Stimulated activated memory B cell treated with anti-CD40 and anti-IgM and Interleukin-4, amounts not matched to agents 10 μg/mL and 1 μg/mL and 100 μg/mL, for 72 hours (primary cell): ENCODE measurements at regions not wholly inside any gene's neighbourhood (a gene's known extent, or its start where the extent isn't known, plus 50 kb on each side); places are given as distances from the start of the nearest gene placed in this dataset.

Source experiments
- ATAC-seq: fragments of 150-1000 bp; cut with Tn5 transposase; 2 replicates; pipeline ENCODE4 v1.10.0; 2021
- H3K27ac Mint-ChIP-seq: one replicate; pipeline ENCODE4 v1.8.0; 2022; ENCODE audit warnings: mild to moderate bottlenecking, mixed read lengths
- H3K27me3 Mint-ChIP-seq: one replicate; pipeline ENCODE4 v1.8.0; 2022; ENCODE audit warnings: mixed read lengths
- H3K36me3 Mint-ChIP-seq: one replicate; pipeline ENCODE4 v1.8.0; 2022; ENCODE audit warnings: mixed read lengths
- H3K4me1 Mint-ChIP-seq: one replicate; pipeline ENCODE4 v1.8.0; 2022; ENCODE audit warnings: mixed read lengths
- H3K4me3 Mint-ChIP-seq: one replicate; pipeline ENCODE4 v1.8.0; 2022; ENCODE audit warnings: mild to moderate bottlenecking, moderate library complexity, mixed read lengths
- H3K9me3 Mint-ChIP-seq: one replicate; pipeline ENCODE4 v1.8.0; 2022; ENCODE audit warnings: mixed read lengths

DNA sequence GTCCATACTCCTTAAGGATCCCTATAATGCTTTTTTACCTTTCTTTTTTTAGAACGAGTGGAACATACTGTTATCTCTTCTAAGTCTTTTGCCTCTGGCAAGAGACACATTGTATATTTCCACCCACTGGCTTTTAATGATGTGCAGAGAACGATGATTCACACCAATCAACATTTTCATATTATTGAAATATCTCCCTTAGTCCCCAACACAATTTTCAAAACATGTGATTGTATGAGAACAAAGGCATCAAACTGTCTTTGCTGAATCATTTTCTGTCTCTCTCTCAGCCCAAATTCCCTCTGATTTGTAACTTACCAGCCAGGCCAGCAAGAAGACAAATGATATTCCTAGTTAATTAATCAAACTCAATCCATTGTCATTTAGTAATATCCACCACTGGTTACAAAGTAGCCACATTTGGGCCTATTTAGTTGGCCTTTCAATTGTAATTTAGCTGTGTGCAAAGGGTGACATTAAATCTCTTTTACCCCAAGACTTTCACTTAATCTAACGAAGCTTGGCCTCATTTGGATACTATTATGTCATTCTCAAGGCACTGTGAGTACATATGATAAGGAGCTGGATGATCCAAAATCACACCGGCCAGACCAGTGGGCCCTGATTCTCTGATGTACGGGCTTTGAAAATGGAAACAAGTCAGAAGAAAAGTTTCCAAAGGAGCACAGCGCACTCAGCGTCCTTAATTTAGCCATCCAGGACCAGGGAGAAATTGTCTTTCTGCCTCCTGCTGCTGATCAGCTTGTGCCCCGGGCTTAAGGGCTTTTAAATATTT, 185.1 kb downstream of the SCG2 start:
- H3K9me3 Mint-ChIP-seq, result no peaks in the 10 kb centered on the region
- no peak overlapping the region for H3K27ac Mint-ChIP-seq
- no peaks in the 10 kb centered on the region for H3K36me3 Mint-ChIP-seq
- no peak overlapping the region for H3K4me3 Mint-ChIP-seq
- H3K27me3 Mint-ChIP-seq, result no peaks in the 10 kb centered on the region
- no peaks in the 10 kb centered on the region for H3K4me1 Mint-ChIP-seq
- no peak for ATAC-seq

DNA sequence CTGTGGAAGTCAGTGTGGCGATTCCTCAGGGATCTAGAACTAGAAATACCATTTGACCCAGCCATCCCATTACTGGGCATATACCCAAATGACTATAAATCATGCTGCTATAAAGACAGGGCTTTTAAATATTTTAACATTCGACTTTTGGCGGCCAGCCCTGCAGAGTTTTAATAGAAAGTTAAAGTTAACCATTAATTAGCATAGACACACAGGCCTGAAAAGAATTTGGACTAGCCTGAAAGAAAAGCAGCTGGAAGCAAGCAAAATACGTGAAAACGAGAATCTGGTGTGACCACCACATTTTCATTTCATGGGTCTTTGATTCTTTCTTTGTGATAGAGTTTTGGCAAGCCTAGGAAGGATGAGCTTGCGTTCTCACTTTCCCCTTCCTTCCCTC, 184.0 kb downstream of the SCG2 start:
- Mint-ChIP-seq H3K27ac (no peak overlapping the region), H3K36me3 (no peaks in the 10 kb centered on the region), H3K4me1 (no peaks in the 10 kb centered on the region), H3K4me3 (no peak overlapping the region), H3K9me3 (no peaks in the 10 kb centered on the region), H3K27me3 (no peaks in the 10 kb centered on the region)
- no peak for ATAC-seq

DNA sequence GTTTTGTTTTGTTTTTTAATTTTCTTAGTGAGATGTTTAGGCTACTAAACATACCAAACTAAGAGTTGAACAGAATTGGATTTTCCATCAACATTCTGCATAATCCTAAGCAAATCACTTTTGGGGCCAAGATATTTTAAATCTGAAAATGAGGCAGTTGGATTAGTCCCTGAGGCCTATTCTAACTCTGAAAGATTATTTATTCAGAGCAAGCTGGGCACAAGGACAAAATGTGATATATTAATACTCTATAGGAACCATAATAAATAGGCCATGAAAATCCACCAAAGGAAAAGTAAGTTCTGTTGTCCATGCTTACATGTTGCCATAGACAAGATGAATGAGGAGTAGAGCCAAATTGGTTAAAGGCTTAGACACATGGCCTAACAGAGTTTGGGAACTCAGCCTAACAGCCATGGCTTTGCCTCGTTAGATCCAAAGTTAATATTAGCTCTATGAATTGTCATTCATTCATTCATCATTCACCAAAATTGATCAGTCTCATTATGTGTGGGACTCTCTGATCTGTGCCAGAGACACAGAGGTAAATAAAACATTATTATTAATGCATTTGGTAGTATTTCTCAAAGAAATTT, 183.5 kb downstream of the SCG2 start:
- Mint-ChIP-seq H3K4me3 (no peak overlapping the region), H3K27ac (no peak overlapping the region), H3K27me3 (no peaks in the 10 kb centered on the region), H3K4me1 (no peaks in the 10 kb centered on the region), H3K9me3 (no peaks in the 10 kb centered on the region), H3K36me3 (no peaks in the 10 kb centered on the region)
- ATAC-seq, result no peak

GRCh38 chr2:223420048-223420447, 182.1 kb downstream of the SCG2 start:
- H3K27ac Mint-ChIP-seq, result no peak overlapping the region

DNA sequence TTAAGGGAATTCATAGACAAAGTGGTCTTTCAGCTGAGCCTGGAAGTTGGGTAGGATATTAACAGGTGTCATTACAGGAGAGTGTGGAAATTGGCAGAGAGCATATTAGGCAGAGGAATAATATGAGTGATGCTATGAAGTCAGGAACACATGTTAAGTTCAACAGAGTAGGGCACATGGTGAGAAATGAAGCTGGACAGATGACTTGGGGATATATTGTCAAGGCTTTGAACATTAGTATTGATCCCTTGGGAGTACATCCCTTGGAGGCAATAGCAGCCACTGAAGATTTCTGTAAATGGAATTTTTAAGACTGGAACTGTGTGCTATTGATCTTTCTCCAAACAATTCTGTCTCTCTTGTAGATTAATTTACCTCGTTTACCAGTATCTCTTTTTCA, 170.7 kb downstream of the SCG2 start:
- Mint-ChIP-seq H3K27me3 (peaks cover 11% of the 10 kb centered on the region), H3K36me3 (no peaks in the 10 kb centered on the region), H3K9me3 (peaks cover 3% of the 10 kb centered on the region), H3K27ac (no peak overlapping the region), H3K4me1 (no peaks in the 10 kb centered on the region), H3K4me3 (no peak overlapping the region)
- ATAC-seq, result no peak

More at GRCh38 chr2:223420048-223420447, 182.1 kb downstream of the SCG2 start:
- H3K27me3 Mint-ChIP-seq, result no peaks in the 10 kb centered on the region
- no peak for ATAC-seq
- H3K4me3 Mint-ChIP-seq, result no peak overlapping the region
- H3K9me3 Mint-ChIP-seq, result no peaks in the 10 kb centered on the region
- no peaks in the 10 kb centered on the region for H3K4me1 Mint-ChIP-seq
- no peaks in the 10 kb centered on the region for H3K36me3 Mint-ChIP-seq

DNA sequence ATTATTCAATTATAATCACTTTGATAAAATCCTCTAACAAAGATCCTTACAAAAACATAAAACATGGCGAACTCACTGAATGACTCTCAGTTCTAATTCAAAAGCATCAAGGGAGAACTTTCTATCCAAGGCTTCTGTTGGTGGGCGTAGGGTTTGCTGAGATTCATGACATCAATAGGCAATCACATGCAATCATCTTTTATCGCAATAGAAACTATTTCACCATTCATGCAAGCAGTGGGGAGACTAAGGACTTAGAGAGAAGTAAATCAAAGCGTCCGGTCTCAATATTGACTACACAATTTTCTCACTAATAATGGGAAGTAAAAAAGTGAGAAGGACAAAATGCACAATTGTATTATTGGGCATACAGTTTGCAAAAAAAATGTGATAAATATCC, 168.7 kb downstream of the SCG2 start:
- H3K4me3 Mint-ChIP-seq, result no peak overlapping the region
- peaks cover 2% of the 10 kb centered on the region for H3K9me3 Mint-ChIP-seq
- H3K36me3 Mint-ChIP-seq, result no peaks in the 10 kb centered on the region
- no peaks in the 10 kb centered on the region for H3K4me1 Mint-ChIP-seq
- no peak overlapping the region for H3K27ac Mint-ChIP-seq
- no peak for ATAC-seq
- peaks cover 11% of the 10 kb centered on the region for H3K27me3 Mint-ChIP-seq

DNA sequence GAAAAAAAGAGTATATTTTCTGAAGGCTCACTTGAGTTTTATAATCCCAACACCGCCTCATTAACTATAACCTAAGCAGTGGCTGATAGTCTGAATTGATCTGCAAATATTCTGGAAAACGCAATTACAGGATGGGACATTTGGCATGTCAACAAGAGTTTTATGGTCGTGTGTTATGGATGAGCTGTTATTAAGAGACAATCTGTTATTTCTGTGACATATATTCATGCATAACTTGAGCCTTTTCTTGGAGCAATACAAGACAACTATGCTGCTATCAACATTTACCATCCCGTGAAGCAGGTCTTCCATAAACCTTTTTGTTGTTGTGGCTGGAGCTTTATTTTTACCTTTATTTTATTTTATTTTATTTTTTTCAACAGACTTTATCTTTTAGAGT, 164.4 kb downstream of the SCG2 start:
- H3K9me3 Mint-ChIP-seq, result no peaks in the 10 kb centered on the region
- H3K27me3 Mint-ChIP-seq, result no peaks in the 10 kb centered on the region
- no peaks in the 10 kb centered on the region for H3K36me3 Mint-ChIP-seq
- no peak for ATAC-seq
- H3K4me1 Mint-ChIP-seq, result no peaks in the 10 kb centered on the region
- H3K4me3 Mint-ChIP-seq, result no peak overlapping the region
- H3K27ac Mint-ChIP-seq, result no peak overlapping the region

DNA sequence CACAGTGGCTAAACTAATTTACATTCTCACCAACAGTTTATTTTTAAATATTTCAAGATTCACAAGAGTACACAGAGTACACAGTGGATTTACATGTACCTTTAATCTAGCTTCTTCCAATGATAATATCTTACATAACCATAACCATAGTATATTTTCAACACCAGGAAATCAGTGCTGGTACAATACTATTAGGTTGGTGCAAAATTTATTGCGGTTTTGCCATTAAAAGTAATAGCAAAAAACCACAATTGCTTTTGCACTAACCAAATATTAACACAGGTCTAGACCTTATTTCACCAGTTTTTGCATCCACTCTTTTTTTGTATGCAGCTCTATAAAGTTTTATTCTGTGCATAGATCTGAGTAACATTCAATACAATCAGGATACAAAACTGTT, 163.0 kb downstream of the SCG2 start:
- Mint-ChIP-seq H3K27ac (no peak overlapping the region), H3K27me3 (no peaks in the 10 kb centered on the region), H3K9me3 (no peaks in the 10 kb centered on the region), H3K4me3 (no peak overlapping the region), H3K4me1 (no peaks in the 10 kb centered on the region), H3K36me3 (no peaks in the 10 kb centered on the region)
- ATAC-seq, result no peak

GRCh38 chr2:223439786-223440185, 162.4 kb downstream of the SCG2 start:
- Mint-ChIP-seq H3K27me3 (no peaks in the 10 kb centered on the region), H3K36me3 (no peaks in the 10 kb centered on the region), H3K4me1 (no peaks in the 10 kb centered on the region), H3K27ac (no peak overlapping the region), H3K4me3 (no peak overlapping the region), H3K9me3 (no peaks in the 10 kb centered on the region)
- ATAC-seq, result no peak

DNA sequence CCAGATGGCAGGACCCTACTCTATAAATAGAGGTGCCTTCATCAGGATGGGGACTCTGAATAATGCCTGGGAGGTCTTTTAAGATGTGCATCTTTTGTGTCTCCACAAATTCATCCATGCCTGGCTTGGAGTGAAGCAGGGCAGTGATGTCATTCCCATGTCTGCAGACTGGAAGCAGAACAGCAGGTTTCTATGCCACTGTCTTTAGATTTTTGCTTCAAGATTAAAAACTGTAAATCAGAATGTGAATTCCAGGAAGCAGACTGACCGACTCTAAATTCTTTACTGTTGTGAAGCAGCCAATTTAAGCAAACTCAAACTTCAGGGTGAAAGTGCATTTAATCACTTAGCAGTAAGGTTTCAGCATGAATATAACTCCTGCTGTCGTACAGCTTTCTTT, 159.3 kb downstream of the SCG2 start:
- Mint-ChIP-seq H3K9me3 (peaks cover 2% of the 10 kb centered on the region), H3K4me3 (no peak overlapping the region), H3K27ac (no peak overlapping the region), H3K27me3 (no peaks in the 10 kb centered on the region), H3K36me3 (no peaks in the 10 kb centered on the region), H3K4me1 (no peaks in the 10 kb centered on the region)
- ATAC-seq, result no peak

DNA sequence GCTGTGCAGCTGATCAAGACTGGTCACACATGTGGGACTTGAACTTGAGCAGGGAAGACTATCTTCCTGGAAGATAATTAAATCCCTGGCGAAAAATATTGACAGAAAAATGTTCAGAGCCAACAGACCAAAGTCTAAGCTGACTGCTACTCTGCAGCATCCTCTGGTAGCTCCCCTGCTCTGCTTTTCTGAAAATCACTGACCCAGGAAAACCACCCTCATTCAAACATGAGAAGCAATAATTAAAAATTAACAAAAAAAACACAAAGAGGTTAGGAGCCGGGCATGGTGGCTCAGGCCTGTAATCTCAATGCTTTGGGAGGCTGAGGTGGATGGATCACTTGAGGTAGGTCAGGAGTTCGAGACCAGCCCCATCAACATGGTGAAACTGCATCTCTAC, 151.9 kb downstream of the SCG2 start:
- no peak overlapping the region for H3K27ac Mint-ChIP-seq
- peaks cover 14% of the 10 kb centered on the region for H3K9me3 Mint-ChIP-seq
- peaks cover 35% of the 10 kb centered on the region for H3K27me3 Mint-ChIP-seq
- H3K4me3 Mint-ChIP-seq, result no peak overlapping the region
- H3K4me1 Mint-ChIP-seq, result no peaks in the 10 kb centered on the region
- ATAC-seq, result no peak
- H3K36me3 Mint-ChIP-seq, result no peaks in the 10 kb centered on the region

GRCh38 chr2:223457301-223457700, 144.9 kb downstream of the SCG2 start:
- Mint-ChIP-seq H3K27me3 (peaks cover 11% of the 10 kb centered on the region), H3K4me1 (no peaks in the 10 kb centered on the region), H3K4me3 (no peak overlapping the region), H3K9me3 (peaks cover 3% of the 10 kb centered on the region), H3K27ac (no peak overlapping the region), H3K36me3 (no peaks in the 10 kb centered on the region)
- no peak for ATAC-seq

GRCh38 chr2:223459328-223459939, 142.7 kb downstream of the SCG2 start:
- Mint-ChIP-seq H3K9me3 (peaks cover 6% of the 10 kb centered on the region), H3K27me3 (no peaks in the 10 kb centered on the region), H3K4me1 (no peaks in the 10 kb centered on the region), H3K27ac (no peak overlapping the region), H3K36me3 (no peaks in the 10 kb centered on the region), H3K4me3 (no peak overlapping the region)
- no peak for ATAC-seq

DNA sequence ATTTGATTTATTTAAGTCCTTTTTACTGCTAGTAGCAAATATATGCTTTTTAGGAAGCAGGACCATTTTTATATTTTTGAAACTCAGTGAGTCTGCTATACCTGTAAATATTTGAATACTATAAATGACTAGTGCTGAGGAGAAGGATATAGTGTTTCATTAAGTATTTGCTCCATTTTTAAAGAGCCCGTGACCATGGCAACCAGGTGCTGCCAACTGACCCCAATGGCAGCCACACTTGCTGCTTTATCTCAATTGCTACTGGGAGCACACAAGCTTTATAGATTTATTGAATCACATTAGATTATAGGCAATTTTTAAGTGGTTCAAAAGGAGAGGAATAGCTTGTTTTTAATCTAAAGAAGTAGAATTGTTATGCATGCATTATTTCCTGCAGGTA, 142.0 kb downstream of the SCG2 start:
- Mint-ChIP-seq H3K27me3 (no peaks in the 10 kb centered on the region), H3K9me3 (peaks cover 6% of the 10 kb centered on the region), H3K27ac (no peak overlapping the region), H3K4me3 (no peak overlapping the region), H3K36me3 (no peaks in the 10 kb centered on the region), H3K4me1 (no peaks in the 10 kb centered on the region)
- ATAC-seq, result no peak

GRCh38 chr2:223460774-223461211, 141.4 kb downstream of the SCG2 start:
- Mint-ChIP-seq H3K36me3 (no peaks in the 10 kb centered on the region), H3K27me3 (no peaks in the 10 kb centered on the region), H3K9me3 (peaks cover 6% of the 10 kb centered on the region), H3K4me1 (no peaks in the 10 kb centered on the region), H3K4me3 (no peak overlapping the region), H3K27ac (no peak overlapping the region)
- ATAC-seq, result no peak

DNA sequence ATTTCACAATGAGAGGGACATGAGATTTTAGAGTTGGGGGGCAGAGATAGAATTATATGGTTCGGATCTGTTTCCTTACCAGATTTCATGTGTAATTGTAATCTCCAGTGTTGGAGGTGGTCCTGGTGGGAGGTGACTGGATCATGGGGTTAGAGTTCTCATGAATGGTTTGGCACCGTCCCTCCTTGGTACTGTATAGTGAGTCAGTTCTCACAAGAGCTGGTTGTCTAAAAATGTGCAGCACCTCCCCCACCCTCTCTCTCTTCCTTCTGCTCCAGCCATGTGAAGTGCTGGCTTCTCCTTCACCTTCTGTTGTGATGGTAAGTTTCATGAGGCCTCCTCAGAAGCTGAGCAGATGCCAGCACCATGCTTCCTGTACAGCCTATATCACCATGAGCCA, 138.1 kb downstream of the SCG2 start:
- no peak overlapping the region for H3K27ac Mint-ChIP-seq

More for the DNA sequence above, 138.1 kb downstream of the SCG2 start:
- Mint-ChIP-seq H3K4me3 (no peak overlapping the region), H3K27me3 (no peaks in the 10 kb centered on the region), H3K4me1 (no peaks in the 10 kb centered on the region), H3K9me3 (peaks cover 6% of the 10 kb centered on the region), H3K36me3 (no peaks in the 10 kb centered on the region)
- ATAC-seq, result no peak
